GM04503 (cell line): ENCODE measurements at regions not wholly inside any gene's neighbourhood (a gene's known extent, or its start where the extent isn't known, plus 50 kb on each side); places are given as distances from the start of the nearest gene placed in this dataset.
A peak's percentile ranks its signal among the peaks of the same experiment; 100 is the strongest.
"Not testable (repeated sequence)": the region's sequence is repeated elsewhere in the genome, so short reads cannot be mapped to it uniquely, and the experiment has no call there.

Experiments
- DNase-seq: peaks from one replicate; pipeline ENCODE4 v3.0.0-alpha.2; 2012; ENCODE audit warnings: low read depth

GRCh38 chr2:8144131-8144631 lies 537.7 kb upstream of the ID2 start:
- DNase-seq, result no peak

- no peak for DNase-seq
Measured at GRCh38 chr2:8144785-8145184, 537.1 kb upstream of the ID2 start.

GRCh38 chr2:8145375-8145774 lies 536.5 kb upstream of the ID2 start:
- DNase-seq, result not testable (repeated sequence)

GRCh38 chr2:8146132-8147005 lies 535.5 kb upstream of the ID2 start:
- DNase-seq, result no peak

GRCh38 chr2:8148260-8149006 lies 533.4 kb upstream of the ID2 start:
- peak; percentile 66 for DNase-seq

GRCh38 chr2:8149007-8149405 lies 532.9 kb upstream of the ID2 start:
- no peak for DNase-seq

- no peak for DNase-seq
Measured at GRCh38 chr2:8149985-8150539, 531.8 kb upstream of the ID2 start.

- no peak for DNase-seq
Measured at GRCh38 chr2:8151888-8152287, 530.0 kb upstream of the ID2 start.

- DNase-seq, result no peak
Measured at GRCh38 chr2:8152392-8153257, 529.2 kb upstream of the ID2 start.

- no peak for DNase-seq
Measured at GRCh38 chr2:8153258-8153718, 528.6 kb upstream of the ID2 start.

- DNase-seq, result no peak
Measured at GRCh38 chr2:8154270-8154669, 527.6 kb upstream of the ID2 start.

- DNase-seq, result no peak
Measured at GRCh38 chr2:8154936-8155335, 526.9 kb upstream of the ID2 start.

GRCh38 chr2:8157621-8158430 lies 524.0 kb upstream of the ID2 start:
- no peak for DNase-seq

- no peak for DNase-seq
Measured at GRCh38 chr2:8158711-8159110, 523.1 kb upstream of the ID2 start.

- no peak for DNase-seq
Measured at GRCh38 chr2:8159211-8159965, 522.5 kb upstream of the ID2 start.

- DNase-seq, result no peak
Measured at GRCh38 chr2:8159966-8160603, 521.8 kb upstream of the ID2 start.

- no peak for DNase-seq
Measured at GRCh38 chr2:8160959-8161358, 520.9 kb upstream of the ID2 start.

- no peak for DNase-seq
Measured at GRCh38 chr2:8162552-8162951, 519.3 kb upstream of the ID2 start.

- no peak for DNase-seq
Measured at GRCh38 chr2:8165550-8165949, 516.3 kb upstream of the ID2 start.
